Suppressor macrophage (primary cell): ENCODE measurements at regions not wholly inside any gene's neighbourhood (a gene's known extent, or its start where the extent isn't known, plus 50 kb on each side); places are given as distances from the start of the nearest gene placed in this dataset.
"Not testable (repeated sequence)": the region's sequence is repeated elsewhere in the genome, so short reads cannot be mapped to it uniquely, and the experiment has no call there.

Experiments used
- DNase-seq, 4 experiments: peaks; one replicate each; pipeline ENCODE4 v3.0.0-alpha.2; 2020 to 2022

- DNase-seq: no peak
Observed at GRCh38 chr2:2921011-2921720, 456.5 kb downstream of the EIPR1 start.

GRCh38 chr2:2919574-2920365 lies 457.8 kb downstream of the EIPR1 start:
- DNase-seq: no peak

DNA sequence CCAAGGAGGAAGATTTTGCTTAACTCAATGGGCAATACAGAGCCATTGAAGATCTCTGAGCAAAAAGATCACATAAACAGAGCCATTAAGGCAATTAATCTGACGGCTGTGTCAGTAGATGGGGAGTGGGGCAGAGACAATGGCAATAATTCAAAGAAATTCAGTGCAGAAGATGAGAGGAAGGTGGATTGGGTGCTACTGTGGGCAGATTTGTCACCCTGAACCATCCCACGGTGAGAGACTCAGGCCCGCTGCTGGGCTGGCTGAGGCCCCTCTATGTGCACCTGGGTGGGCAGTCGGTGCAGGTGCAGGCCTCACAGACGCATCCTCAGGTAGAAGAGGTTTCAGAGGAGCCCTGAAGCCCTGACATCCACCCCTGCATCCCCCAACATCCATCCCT lies 458.6 kb downstream of the EIPR1 start:
- DNase-seq: no peak

GRCh38 chr2:2916621-2917020 lies 461.0 kb downstream of the EIPR1 start:
- no peak for DNase-seq

DNA sequence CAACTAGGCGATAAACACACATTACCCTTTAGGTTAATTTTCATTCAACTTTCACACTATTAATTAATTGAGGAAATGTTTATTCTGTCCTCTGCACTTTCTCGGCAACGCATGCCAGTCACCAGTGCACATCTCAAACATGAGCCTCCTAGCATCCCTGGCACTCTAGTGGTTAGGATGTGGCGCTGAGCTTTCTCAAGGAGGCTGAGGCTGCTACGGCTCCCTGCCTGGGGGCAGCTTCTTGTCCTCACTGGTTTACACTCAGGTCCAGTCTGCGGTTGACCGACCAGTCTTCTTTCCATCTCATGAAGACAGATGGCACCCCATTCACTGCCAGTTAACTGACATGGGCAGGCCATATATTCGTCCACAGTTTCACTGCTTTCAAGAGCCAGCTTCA lies 463.4 kb downstream of the EIPR1 start:
- DNase-seq: no peak

GRCh38 chr2:2913601-2914120 lies 464.0 kb downstream of the EIPR1 start:
- no peak for DNase-seq

- DNase-seq: no peak
Observed at GRCh38 chr2:2912731-2913130, 464.9 kb downstream of the EIPR1 start.

DNA sequence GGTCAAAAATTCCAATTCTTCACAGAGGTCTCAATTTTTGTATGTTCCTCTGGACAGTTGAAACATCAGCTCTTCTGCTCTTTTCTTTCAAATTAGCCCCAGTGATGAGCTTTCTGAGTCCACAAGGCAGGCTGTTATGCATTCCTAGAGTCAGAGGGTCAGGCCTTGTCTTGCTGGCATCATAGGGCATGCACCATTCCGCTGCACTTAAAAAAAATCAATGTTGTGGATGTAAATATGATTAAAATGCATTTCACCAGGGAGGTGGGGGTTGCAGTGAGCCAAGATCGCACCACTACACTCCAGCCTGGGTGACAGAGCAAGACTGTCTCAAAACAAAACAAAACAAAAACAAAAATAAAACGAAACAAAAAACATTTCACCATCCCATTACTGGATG lies 465.3 kb downstream of the EIPR1 start:
- DNase-seq: no peak

- no peak for DNase-seq
Observed at GRCh38 chr2:2910259-2910658, 467.4 kb downstream of the EIPR1 start.

GRCh38 chr2:2909086-2910035 lies 468.3 kb downstream of the EIPR1 start:
- DNase-seq: no peak

GRCh38 chr2:2906091-2906490 lies 471.5 kb downstream of the EIPR1 start:
- no peak for DNase-seq

GRCh38 chr2:2904721-2905350 lies 472.8 kb downstream of the EIPR1 start:
- no peak for DNase-seq

GRCh38 chr2:2902547-2903281 lies 474.9 kb downstream of the EIPR1 start:
- DNase-seq: no peak

DNA sequence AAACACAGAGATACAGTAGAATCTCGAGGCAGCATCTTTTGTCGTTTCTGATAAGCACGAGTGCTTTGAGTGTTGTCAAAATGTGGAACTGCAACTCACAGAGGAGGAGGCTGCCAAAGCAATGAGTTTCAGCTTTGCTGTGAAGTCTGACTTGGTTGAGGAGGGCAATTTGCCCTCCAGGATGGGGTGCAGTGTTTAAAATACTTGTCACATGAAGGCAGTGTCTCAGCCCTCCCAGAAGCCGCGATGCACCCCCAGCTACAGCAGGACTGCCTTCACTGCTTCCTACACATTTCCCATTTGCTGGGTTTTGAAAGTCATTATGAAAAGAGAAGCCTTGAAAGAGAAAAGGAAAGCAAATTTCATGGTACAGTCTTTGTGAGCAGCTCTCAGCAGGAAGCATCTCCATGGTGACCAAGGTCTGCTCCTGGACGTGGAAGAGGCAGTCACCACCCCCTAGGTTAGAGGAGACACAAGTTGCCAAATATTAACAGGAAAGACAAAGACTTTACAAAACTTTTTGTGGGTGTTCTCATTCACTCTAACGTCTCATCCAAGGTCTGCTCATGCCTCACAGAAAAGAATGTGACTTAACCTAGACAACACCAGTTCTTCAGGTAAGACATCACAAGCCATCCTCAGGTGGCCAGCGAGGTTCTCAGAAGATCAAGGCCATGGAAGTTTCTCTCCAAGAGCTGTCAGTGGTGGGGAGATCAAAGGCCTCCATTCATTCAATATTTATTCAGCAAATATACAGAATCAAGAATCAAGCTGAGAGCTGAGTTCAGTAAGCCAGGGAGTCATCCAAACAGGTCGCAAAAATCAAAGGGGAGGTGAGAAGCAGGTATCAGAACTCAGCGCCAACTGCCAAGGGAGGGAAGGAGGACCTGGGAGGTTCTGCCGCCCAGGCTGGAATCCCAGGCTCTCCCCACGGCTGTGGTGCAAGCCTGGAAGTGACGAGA lies 476.0 kb downstream of the EIPR1 start:
- peak in 1 of 4 experiments; percentile 1 for DNase-seq

- no peak for DNase-seq
Observed at GRCh38 chr2:2899826-2900225, 477.8 kb downstream of the EIPR1 start.

- DNase-seq: no peak
Observed at GRCh38 chr2:2898744-2899143, 478.9 kb downstream of the EIPR1 start.

GRCh38 chr2:2896643-2897042 lies 481.0 kb downstream of the EIPR1 start:
- no peak for DNase-seq

- no peak for DNase-seq
Observed at GRCh38 chr2:2896011-2896410, 481.6 kb downstream of the EIPR1 start.

DNA sequence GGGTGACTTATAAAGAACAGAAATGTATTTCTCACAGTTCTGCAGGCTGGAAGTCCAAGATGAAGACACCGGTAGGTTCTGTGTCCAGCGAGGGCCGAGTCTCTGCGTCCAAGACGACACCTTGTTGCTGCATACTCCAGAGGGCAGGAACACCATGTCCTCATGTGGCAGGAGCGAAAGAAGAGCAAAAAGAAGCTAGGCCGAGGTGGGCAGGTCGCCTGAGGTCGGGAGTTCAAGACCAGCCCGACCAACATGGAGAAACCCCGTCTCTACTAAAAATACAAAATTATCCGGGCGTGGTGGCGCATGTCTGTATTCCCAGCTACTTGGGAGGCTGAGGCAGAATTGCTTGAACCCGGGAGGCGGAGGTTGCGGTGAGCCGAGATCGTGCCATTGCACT lies 483.6 kb downstream of the EIPR1 start:
- not testable (repeated sequence) for DNase-seq

GRCh38 chr2:2892892-2893291 lies 484.7 kb downstream of the EIPR1 start:
- no peak for DNase-seq
